ENCODE measurements at regions not wholly inside any gene's neighbourhood (a gene's known extent, or its start where the extent isn't known, plus 50 kb on each side); places are given as distances from the start of the nearest gene placed in this dataset.

DNA sequence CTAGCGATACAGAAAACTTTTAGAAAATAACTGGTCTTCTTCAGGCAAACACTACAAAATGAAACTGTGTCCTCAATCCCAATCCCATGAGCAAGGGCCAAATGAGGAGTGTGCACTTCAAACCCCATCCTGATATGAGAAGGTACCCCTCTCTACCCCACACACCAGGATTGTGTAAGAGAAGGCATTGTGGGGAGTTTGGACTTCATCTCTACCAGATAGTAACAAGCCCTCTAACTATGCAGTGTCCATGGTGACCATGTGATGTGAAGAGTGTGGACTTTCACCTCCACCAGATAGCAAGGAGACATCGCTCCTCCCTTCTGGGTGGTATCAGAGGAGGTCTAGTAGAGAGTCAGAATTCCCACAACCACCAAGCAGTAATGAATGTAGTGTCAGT lies 769.3 kb downstream of the MECOM start:
- TF ChIP-seq EZH2 (IDR thresholded peaks at IDR 0.05; ENCODE audit: insufficient read depth, poor library complexity, severe bottlenecking) (no peak), EZH2phosphoT487 (IDR thresholded peaks at IDR 0.05; ENCODE audit: insufficient read depth, low read depth) (no peak)

Measured in GM23248 (cell line).